NCI-H345 treated with DMSO at 0.1 percent for 48 hours (cell line): ENCODE measurements at regions not wholly inside any gene's neighbourhood (a gene's known extent, or its start where the extent isn't known, plus 50 kb on each side); places are given as distances from the start of the nearest gene placed in this dataset.
"Not testable (repeated sequence)": the region's sequence is repeated elsewhere in the genome, so short reads cannot be mapped to it uniquely, and the experiment has no call there.

Experiments used
- DNase-seq: peaks from one replicate; lab custom pipeline; 2025; ENCODE audit not compliant: unreplicated experiment; lab: John Stamatoyannopoulos, UW

DNA sequence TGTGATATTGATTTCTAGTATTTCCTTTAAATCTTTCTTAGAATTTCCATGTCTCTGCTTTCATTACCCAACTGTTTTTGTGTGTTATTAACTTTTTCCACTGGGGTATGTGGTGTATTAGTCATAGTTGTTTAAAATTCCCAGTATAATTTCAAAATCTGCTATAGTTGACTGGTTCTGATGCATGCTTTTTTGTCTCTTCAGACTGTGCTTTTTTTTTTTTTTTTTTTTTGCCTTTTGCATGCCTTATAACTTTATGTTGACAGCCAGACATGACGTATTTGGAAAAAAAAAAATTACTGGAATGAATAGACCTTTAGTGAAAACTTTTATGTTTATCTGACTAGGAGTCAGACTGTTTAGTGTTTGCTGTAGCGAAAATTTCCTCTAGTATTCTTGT, 580.4 kb downstream of the ANKRD50 start:
- DNase-seq: no peak

DNA sequence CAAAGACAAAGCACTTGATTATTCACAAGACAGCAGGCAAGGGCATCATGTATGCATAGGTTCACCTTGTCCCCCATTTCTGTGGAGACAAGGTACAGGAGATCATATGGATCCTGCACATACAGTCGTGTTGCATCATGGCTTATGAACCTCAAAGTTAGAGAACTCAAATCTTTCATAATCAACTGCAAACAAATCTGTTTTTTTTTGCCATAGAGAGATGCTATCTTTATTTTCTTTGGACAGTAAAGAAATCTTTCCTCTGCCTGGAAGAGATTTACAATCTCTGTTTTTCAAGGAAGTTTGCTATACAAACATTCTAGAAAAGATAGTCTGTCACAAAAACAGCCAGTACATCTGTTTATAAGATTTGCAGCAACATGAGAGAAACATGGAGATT, 578.8 kb downstream of the ANKRD50 start:
- no peak for DNase-seq

GRCh38 chr4:124135409-124135813, 577.1 kb downstream of the ANKRD50 start:
- DNase-seq: no peak

- no peak for DNase-seq
Measured at GRCh38 chr4:124139044-124139443, 573.5 kb downstream of the ANKRD50 start.

DNA sequence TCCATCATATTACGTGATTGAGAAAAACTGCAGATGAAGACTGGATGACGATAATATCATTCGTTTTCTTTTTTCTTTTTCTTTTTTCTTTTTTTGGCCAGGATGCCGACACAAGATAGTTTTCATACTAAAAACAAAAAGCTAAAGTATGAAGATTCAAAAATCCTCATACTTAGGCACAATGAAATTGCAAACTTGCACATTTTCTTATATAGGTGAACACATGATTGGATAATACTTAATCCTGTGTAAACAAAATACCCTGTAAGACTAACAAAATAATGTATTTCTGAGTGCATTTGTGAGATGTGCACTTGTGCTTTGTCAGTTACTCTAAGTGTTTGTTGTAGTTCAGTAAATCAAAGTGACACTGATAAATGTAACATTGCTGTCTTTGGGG, 568.9 kb downstream of the ANKRD50 start:
- no peak for DNase-seq

GRCh38 chr4:124144238-124144654, 568.3 kb downstream of the ANKRD50 start:
- DNase-seq: peak; percentile 72

DNA sequence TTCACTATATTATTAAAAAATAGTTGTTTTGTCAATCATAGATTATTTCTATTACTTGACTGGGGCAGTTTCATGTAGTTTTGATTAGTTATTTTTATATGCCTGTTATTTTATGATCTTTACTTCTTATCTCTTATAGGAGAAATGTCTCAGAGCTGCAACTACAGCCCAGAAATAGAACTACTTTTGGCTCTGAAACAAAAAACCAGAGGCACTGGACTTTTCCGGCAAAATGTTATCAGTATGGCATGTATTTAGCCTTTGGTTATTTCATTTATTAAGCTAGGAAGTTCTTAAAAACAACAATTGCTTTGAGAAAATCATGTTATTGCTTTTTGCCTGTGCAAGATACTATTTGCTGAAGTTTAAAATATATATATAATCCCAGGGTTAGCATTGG, 566.5 kb downstream of the ANKRD50 start:
- no peak for DNase-seq

GRCh38 chr4:124151031-124151430, 561.5 kb downstream of the ANKRD50 start:
- DNase-seq: no peak

DNA sequence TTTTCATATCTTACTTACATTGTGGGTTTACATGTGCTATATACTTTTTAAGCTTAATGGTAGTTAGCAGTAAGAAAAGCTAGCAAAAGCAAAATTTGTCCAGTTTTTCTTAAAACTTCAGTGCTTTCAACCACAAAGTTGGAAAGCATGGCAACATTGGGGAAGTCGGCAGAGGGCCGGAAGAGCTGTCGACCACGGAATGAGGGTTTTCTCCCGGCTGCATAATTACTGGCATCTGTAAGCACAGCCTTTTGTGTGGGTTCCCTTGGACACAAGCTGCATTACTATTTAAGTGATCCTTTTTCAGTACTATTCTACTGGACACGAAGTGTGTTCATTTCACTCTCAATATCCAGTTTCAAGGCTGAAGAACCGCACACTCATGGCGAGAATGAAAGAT, 560.4 kb downstream of the ANKRD50 start:
- DNase-seq: no peak

DNA sequence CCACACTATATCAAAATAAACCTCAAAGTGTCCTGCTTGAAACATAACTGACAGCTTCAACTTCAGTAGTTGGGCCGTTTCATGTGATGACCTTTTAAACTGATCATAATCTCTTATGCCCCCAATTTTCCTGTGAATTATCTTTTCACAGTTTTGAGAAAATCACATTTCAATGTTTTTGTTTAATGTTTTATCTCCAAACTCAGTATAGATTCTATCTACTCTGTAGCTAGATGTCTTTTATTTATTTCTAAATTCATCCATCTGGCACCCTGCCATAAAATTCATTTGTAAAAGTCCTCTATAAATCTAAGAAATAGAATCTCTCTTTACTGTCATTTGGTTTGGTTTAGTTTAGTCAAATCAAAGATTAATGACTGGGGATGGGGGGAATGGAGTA, 557.3 kb downstream of the ANKRD50 start:
- DNase-seq: no peak

DNA sequence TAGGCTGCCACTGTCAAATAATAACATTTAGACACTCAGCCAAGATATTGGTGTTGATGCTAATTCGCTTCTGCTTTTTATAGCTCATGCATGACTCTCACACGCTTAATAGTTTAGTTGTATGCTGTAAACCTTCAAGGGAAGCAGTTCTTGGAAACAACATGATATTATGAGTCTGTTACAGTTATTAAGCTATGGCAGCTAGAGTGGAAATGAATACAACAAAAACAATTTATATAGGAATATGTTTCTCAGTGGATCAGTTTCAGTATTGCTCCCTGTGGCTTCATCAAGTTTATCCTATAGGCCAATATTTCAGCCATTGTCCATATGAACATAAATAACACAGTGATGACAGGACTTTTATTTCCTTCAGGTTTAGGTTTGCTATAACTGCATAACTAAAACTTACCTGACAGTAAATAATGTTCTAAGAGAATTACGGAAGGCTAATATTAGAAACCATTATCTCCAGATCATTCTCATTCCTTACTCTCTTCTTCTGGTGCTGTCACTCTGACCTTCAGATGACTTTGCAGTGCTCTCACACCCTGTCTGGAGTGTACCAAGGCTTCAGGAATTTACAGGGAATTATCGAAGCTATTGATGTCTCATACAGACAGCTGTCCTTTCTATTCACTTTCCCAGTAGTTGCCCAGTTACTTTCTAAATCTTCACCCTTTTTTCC, 555.0 kb downstream of the ANKRD50 start:
- DNase-seq: no peak

DNA sequence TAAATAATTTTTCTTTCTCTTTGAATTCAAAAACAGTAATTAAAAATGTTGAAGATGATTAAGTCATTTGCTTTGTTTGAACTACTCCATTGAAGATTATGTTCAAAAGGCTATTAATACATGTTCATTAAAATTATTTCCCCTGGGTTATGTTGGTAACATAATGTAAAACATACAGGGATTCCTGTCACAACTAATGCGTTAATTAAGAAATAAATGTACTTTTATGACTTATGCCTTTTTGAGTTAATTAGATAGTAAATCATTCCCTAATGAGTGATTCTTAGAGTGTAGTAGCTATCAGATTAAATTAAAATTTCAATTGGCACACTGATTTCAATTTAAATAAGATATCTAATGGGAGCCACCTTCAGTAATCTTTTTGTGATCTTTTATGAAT, 549.1 kb downstream of the ANKRD50 start:
- DNase-seq: no peak

- no peak for DNase-seq
Measured at GRCh38 chr4:124167602-124168001, 544.9 kb downstream of the ANKRD50 start.

GRCh38 chr4:124169524-124169923, 543.0 kb downstream of the ANKRD50 start:
- DNase-seq: not testable (repeated sequence)

- DNase-seq: no peak
Measured at GRCh38 chr4:124173912-124174311, 538.6 kb downstream of the ANKRD50 start.

DNA sequence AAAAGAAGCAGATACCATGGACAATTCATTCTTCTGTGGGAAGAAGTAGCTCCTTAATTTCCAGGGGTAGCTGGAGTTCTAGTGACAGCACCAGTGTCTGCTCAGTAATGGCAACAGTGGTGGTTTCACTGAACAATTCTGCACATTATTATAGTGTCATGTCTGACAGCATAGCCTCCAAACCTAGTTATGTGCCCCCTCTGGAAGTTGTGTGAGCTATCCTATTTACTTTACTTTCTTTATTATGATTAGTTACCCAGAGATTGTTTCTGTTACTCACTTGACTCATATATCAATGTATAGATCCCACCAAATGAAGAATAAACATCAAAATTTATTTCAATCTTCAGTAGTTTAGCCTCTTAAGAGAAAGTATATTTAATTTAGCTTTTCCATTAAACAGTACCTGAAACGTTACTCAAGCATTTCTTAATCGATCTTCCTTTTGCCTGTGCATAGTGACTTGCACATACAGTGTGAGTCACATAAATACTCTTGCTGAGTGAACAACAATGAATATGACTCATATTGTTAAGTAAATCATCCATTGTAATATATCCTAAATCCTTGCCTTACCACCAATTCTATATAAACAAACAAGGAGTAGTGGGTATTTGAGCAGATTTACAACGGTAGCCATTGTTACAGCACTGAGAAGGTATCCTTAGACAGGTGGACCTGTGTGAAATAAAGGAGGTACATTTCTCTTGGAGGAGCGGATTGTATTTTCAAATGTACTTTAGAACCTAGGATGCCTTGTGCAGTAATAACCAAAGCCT, 534.7 kb downstream of the ANKRD50 start:
- no peak for DNase-seq

DNA sequence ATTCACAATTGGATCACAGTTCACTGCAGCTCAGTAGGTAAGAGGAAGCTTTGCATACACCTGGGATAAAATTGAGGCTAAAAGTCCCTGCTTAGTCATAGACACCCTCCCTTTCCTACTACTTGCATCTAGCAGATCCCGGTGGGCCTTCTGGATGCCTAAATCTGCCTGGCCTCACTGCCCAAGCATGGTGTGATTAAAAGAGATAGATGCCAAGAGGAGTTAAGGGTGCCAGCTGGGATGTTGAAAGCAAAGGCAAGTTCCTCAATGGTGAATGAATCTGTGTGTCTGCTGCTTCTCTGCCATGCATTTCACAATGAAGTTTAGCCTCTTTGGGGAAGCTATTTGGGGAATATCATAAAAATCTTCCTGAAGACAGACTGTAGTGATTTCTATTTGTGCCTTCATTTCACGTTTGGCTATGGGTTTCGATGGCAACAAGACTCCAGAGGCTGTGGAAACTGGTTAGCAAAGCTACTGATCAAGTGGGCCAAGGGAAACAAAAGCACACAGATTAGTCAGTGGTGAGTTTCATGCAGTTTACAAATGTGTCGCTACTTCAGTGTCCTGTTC, 534.0 kb downstream of the ANKRD50 start:
- DNase-seq: no peak

- no peak for DNase-seq
Measured at GRCh38 chr4:124179506-124180186, 532.9 kb downstream of the ANKRD50 start.

DNA sequence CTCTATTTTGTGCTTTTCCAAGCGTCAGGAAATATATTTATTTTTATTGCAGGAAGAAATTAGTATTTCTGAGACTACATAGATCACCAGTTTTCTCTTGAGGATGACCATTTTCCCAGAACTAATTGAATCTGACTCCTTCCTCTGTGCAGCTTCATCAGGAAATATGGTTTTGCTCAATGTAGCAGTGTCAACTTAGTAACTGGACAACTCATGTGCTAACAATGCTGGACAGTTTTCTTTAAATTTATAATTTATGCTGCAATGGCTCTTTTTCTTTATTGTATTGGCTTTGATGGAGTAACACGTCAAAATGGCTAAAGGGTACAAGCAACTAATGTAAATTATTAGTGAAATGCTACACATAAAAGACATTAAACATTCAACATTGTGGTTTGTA, 531.5 kb downstream of the ANKRD50 start:
- no peak for DNase-seq

DNA sequence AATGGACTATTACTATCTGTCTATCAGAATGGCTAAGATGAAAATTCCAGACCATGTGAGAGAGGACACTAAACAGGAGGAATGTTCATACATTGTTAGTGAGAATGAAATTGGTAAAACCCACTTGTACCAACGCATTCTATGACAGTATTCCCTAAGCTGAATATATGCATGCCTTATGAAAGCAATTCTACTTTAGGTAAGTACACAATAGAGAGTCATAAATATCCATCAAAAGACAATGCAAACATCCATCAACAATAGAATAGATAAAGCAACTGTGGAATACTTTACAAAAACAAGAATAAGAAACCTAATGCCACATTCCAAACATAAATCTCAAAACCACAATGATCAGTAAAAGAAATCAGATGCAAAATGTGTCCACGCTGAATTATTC, 529.3 kb downstream of the ANKRD50 start:
- no peak for DNase-seq

DNA sequence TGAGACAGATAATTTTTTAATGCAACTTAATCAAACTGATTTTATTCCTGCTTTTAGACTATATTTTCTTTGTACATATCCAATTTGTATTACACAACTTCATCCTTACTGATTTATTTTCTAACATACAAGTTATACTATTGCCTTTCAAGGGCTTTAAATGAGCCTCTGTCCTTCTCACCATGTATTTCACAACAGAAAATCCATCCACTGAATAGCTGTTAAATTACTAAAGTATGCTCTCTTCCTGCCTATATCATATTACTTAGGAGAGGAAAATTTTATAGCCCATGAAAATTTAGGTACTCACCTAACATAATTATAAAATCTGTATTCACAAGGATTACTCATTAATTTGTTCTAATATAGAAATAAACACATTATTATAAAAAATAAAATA, 528.6 kb downstream of the ANKRD50 start:
- DNase-seq: no peak

DNA sequence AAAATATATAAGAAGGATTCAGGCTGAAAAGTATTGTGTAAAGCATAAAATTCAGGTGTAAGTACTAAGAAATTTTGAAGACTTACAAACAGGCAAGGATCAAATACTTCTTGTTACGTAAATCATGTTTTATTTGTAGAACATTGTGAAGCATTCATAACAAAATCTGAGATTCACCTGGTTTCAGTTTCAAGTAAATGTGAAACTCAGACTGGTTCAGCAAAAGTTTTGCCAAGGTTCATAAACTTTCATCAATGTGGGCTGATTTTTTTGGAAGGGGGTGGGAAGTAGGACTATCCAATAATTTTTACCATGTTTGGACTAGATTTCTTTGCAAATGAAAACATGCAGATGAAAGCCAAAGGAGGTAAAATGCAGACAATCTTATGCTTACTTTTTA, 527.7 kb downstream of the ANKRD50 start:
- no peak for DNase-seq
